ENCODE measurements at regions not wholly inside any gene's neighbourhood (a gene's known extent, or its start where the extent isn't known, plus 50 kb on each side); places are given as distances from the start of the nearest gene placed in this dataset.

- Mint-ChIP-seq H3K4me3 (no peak overlapping the region), H3K4me1 (peaks cover 10 to 21% (median 14%) of the 10 kb centered on the region in 4 donors), H3K36me3 (no peaks in the 10 kb centered on the region), H3K27me3 (no peaks in the 10 kb centered on the region), H3K9me3 (peaks cover 0 to 4% (median 0%) of the 10 kb centered on the region in 8 donors), H3K27ac (no peak overlapping the region)
- Histone ChIP-seq H3K4me3 (ENCODE audit: low read length in 2 of 2) (no peak overlapping the region), H3K4me1 (ENCODE audit: insufficient read depth, low read length) (peaks cover 13% of the 10 kb centered on the region), H3K9me3 (ENCODE audit: control insufficient read depth in 1 of 2, low read length in 2 of 2) (no peaks in the 10 kb centered on the region), H3K27ac (ENCODE audit: low read depth, low read length) (no peak overlapping the region), H3K36me3 (ENCODE audit: insufficient read depth, low read length) (no peaks in the 10 kb centered on the region), H3K27me3 (ENCODE audit: insufficient read depth, low read length) (no peaks in the 10 kb centered on the region)
- ChIA-PET CTCF (ENCODE audit: partially characterized antibody) (interaction anchor here (1.9 kb wide), 1 partner anchor 14 kb away, joined by 8 read pairs; no protein-coding TSS in a partner anchor), POLR2A (ENCODE audit: partially characterized antibody) (no interaction called here)
- no peak for DNase-seq
- intact Hi-C loops (cut with micrococcal nuclease): no loop called here
Observed at GRCh38 chr10:113982296-113982695, 61.4 kb upstream of the ADRB1 start.

GRCh38 chr10:113982769-113983168 lies 60.9 kb upstream of the ADRB1 start:
- ChIA-PET CTCF (ENCODE audit: partially characterized antibody) (interaction anchor here (1.9 kb wide), 1 partner anchor 14 kb away, joined by 8 read pairs; no protein-coding TSS in a partner anchor), POLR2A (ENCODE audit: partially characterized antibody) (interaction anchor here (1.1 kb wide), 1 partner anchor 15 kb away, joined by 3 read pairs; no protein-coding TSS in a partner anchor)
- peaks cover 13% of the 10 kb centered on the region for H3K4me1 ChIP-seq (ENCODE audit: insufficient read depth, low read length)
- Mint-ChIP-seq H3K27ac (no peak overlapping the region), H3K36me3 (no peaks in the 10 kb centered on the region), H3K4me3 (no peak overlapping the region), H3K4me1 (peaks cover 10 to 21% (median 14%) of the 10 kb centered on the region in 4 donors), H3K27me3 (no peaks in the 10 kb centered on the region), H3K9me3 (peaks cover 0 to 8% (median 3%) of the 10 kb centered on the region in 8 donors)
- no peak overlapping the region for H3K4me3 ChIP-seq (ENCODE audit: low read length in 2 of 2)
- H3K27ac ChIP-seq (ENCODE audit: low read depth, low read length): no peak overlapping the region
- no peaks in the 10 kb centered on the region for H3K27me3 ChIP-seq (ENCODE audit: insufficient read depth, low read length)
- no peaks in the 10 kb centered on the region for H3K36me3 ChIP-seq (ENCODE audit: insufficient read depth, low read length)
- H3K9me3 ChIP-seq (ENCODE audit: control insufficient read depth in 1 of 2, low read length in 2 of 2): no peaks in the 10 kb centered on the region
- intact Hi-C loops (cut with micrococcal nuclease): no loop called here
- DNase-seq: no peak

- Histone ChIP-seq H3K27ac (ENCODE audit: low read depth, low read length) (no peak overlapping the region), H3K9me3 (ENCODE audit: control insufficient read depth in 1 of 2, low read length in 2 of 2) (no peaks in the 10 kb centered on the region), H3K27me3 (ENCODE audit: insufficient read depth, low read length) (no peaks in the 10 kb centered on the region), H3K4me1 (ENCODE audit: insufficient read depth, low read length) (peaks cover 13% of the 10 kb centered on the region), H3K4me3 (ENCODE audit: low read length in 2 of 2) (no peak overlapping the region), H3K36me3 (ENCODE audit: insufficient read depth, low read length) (no peaks in the 10 kb centered on the region)
- intact Hi-C loops (cut with micrococcal nuclease): no loop called here
- Mint-ChIP-seq H3K4me3 (peak overlapping the region in 4 of 8 donors; percentile 4 to 60 (median 29)), H3K27me3 (peaks cover 0 to 1% of the 10 kb centered on the region in 2 donors), H3K4me1 (peaks cover 10 to 21% (median 14%) of the 10 kb centered on the region in 4 donors), H3K27ac (peak overlapping the region in 1 of 7 donors; percentile 48), H3K36me3 (no peaks in the 10 kb centered on the region), H3K9me3 (peaks cover 0 to 11% (median 4%) of the 10 kb centered on the region in 8 donors)
- POLR2A ChIA-PET (ENCODE audit: partially characterized antibody): interaction anchor here (1.1 kb wide), 1 partner anchor 16 kb away, joined by 3 read pairs; no protein-coding TSS in a partner anchor
- CTCF ChIA-PET (ENCODE audit: partially characterized antibody): interaction anchor here (1.9 kb wide), 1 partner anchor 13 kb away, joined by 8 read pairs; no protein-coding TSS in a partner anchor
- peak in 3 of 5 donors; percentile 13 to 17 (median 13) for DNase-seq
Observed at GRCh38 chr10:113983552-113983951, 60.1 kb upstream of the ADRB1 start.

GRCh38 chr10:113985297-113985844 lies 58.3 kb upstream of the ADRB1 start:
- H3K4me1 ChIP-seq (ENCODE audit: insufficient read depth, low read length): peaks cover 13% of the 10 kb centered on the region
- Mint-ChIP-seq H3K36me3 (no peaks in the 10 kb centered on the region), H3K27me3 (peaks cover 1 to 3% of the 10 kb centered on the region in 2 donors), H3K4me1 (peaks cover 10 to 21% (median 14%) of the 10 kb centered on the region in 4 donors), H3K4me3 (no peak overlapping the region), H3K27ac (no peak overlapping the region), H3K9me3 (peaks cover 0 to 11% (median 4%) of the 10 kb centered on the region in 8 donors)
- H3K36me3 ChIP-seq (ENCODE audit: insufficient read depth, low read length): no peaks in the 10 kb centered on the region
- POLR2A ChIA-PET (ENCODE audit: partially characterized antibody): no interaction called here
- no peak overlapping the region for H3K27ac ChIP-seq (ENCODE audit: low read depth, low read length)
- CTCF ChIA-PET (ENCODE audit: partially characterized antibody): no interaction called here
- H3K9me3 ChIP-seq (ENCODE audit: control insufficient read depth in 1 of 2, low read length in 2 of 2): no peaks in the 10 kb centered on the region
- no peak overlapping the region for H3K4me3 ChIP-seq (ENCODE audit: low read length in 2 of 2)
- no peaks in the 10 kb centered on the region for H3K27me3 ChIP-seq (ENCODE audit: insufficient read depth, low read length)
- intact Hi-C loops (cut with micrococcal nuclease): no loop called here
- no peak for DNase-seq

- peaks cover 0 to 11% (median 4%) of the 10 kb centered on the region in 8 donors for H3K9me3 Mint-ChIP-seq
- POLR2A ChIA-PET (ENCODE audit: partially characterized antibody): no interaction called here
- H3K9me3 ChIP-seq (ENCODE audit: control insufficient read depth in 1 of 2, low read length in 2 of 2): no peaks in the 10 kb centered on the region
- H3K4me3 Mint-ChIP-seq: no peak overlapping the region
- no peak for DNase-seq
- no peak overlapping the region for H3K27ac ChIP-seq (ENCODE audit: low read depth, low read length)
- H3K4me3 ChIP-seq (ENCODE audit: low read length in 2 of 2): no peak overlapping the region
- H3K27me3 Mint-ChIP-seq: peaks cover 2 to 5% of the 10 kb centered on the region in 2 donors
- no peaks in the 10 kb centered on the region for H3K36me3 Mint-ChIP-seq
- no peak overlapping the region for H3K27ac Mint-ChIP-seq
- peaks cover 13% of the 10 kb centered on the region for H3K4me1 ChIP-seq (ENCODE audit: insufficient read depth, low read length)
- intact Hi-C loops (cut with micrococcal nuclease): no loop called here
- peaks cover 10 to 21% (median 15%) of the 10 kb centered on the region in 4 donors for H3K4me1 Mint-ChIP-seq
- CTCF ChIA-PET (ENCODE audit: partially characterized antibody): no interaction called here
- H3K27me3 ChIP-seq (ENCODE audit: insufficient read depth, low read length): no peaks in the 10 kb centered on the region
- no peaks in the 10 kb centered on the region for H3K36me3 ChIP-seq (ENCODE audit: insufficient read depth, low read length)
Observed at GRCh38 chr10:113986316-113986715, 57.4 kb upstream of the ADRB1 start.

GRCh38 chr10:113987156-113987555 lies 56.5 kb upstream of the ADRB1 start:
- Histone ChIP-seq H3K36me3 (ENCODE audit: insufficient read depth, low read length) (no peaks in the 10 kb centered on the region), H3K4me3 (ENCODE audit: low read length in 2 of 2) (no peak overlapping the region), H3K4me1 (ENCODE audit: insufficient read depth, low read length) (peaks cover 13% of the 10 kb centered on the region), H3K27ac (ENCODE audit: low read depth, low read length) (no peak overlapping the region), H3K27me3 (ENCODE audit: insufficient read depth, low read length) (no peaks in the 10 kb centered on the region), H3K9me3 (ENCODE audit: control insufficient read depth in 1 of 2, low read length in 2 of 2) (no peaks in the 10 kb centered on the region)
- ChIA-PET CTCF (ENCODE audit: partially characterized antibody) (no interaction called here), POLR2A (ENCODE audit: partially characterized antibody) (no interaction called here)
- intact Hi-C loops (cut with micrococcal nuclease): no loop called here
- no peak overlapping the region for H3K4me3 Mint-ChIP-seq
- peaks cover 0 to 11% (median 4%) of the 10 kb centered on the region in 8 donors for H3K9me3 Mint-ChIP-seq
- no peaks in the 10 kb centered on the region for H3K36me3 Mint-ChIP-seq
- peaks cover 9 to 17% (median 12%) of the 10 kb centered on the region in 4 donors for H3K4me1 Mint-ChIP-seq
- DNase-seq: no peak
- H3K27me3 Mint-ChIP-seq: peaks cover 5 to 9% of the 10 kb centered on the region in 2 donors
- peak overlapping the region in 1 of 7 donors; percentile 4 for H3K27ac Mint-ChIP-seq

- intact Hi-C loops (cut with micrococcal nuclease): no loop called here
- Mint-ChIP-seq H3K4me3 (no peak overlapping the region), H3K36me3 (no peaks in the 10 kb centered on the region), H3K9me3 (peaks cover 0 to 11% (median 4%) of the 10 kb centered on the region in 8 donors), H3K27me3 (peaks cover 5 to 12% of the 10 kb centered on the region in 2 donors), H3K4me1 (peaks cover 9 to 14% (median 11%) of the 10 kb centered on the region in 4 donors), H3K27ac (no peak overlapping the region)
- Histone ChIP-seq H3K4me3 (ENCODE audit: low read length in 2 of 2) (no peak overlapping the region), H3K36me3 (ENCODE audit: insufficient read depth, low read length) (no peaks in the 10 kb centered on the region), H3K27ac (ENCODE audit: low read depth, low read length) (no peak overlapping the region), H3K9me3 (ENCODE audit: control insufficient read depth in 1 of 2, low read length in 2 of 2) (no peaks in the 10 kb centered on the region), H3K4me1 (ENCODE audit: insufficient read depth, low read length) (peaks cover 13% of the 10 kb centered on the region), H3K27me3 (ENCODE audit: insufficient read depth, low read length) (no peaks in the 10 kb centered on the region)
- CTCF ChIA-PET (ENCODE audit: partially characterized antibody): no interaction called here
- POLR2A ChIA-PET (ENCODE audit: partially characterized antibody): no interaction called here
- DNase-seq: no peak
Observed at GRCh38 chr10:113987805-113988204, 55.9 kb upstream of the ADRB1 start.
